GM12864 (cell line): ENCODE measurements at regions not wholly inside any gene's neighbourhood (a gene's known extent, or its start where the extent isn't known, plus 50 kb on each side); places are given as distances from the start of the nearest gene placed in this dataset.

ENCODE experiments used
- DNase-seq: peaks from one replicate; pipeline ENCODE4 v3.0.0-alpha.2; 2011; ENCODE audit warnings: low read depth
- H3K4me3 ChIP-seq: 2 replicates; pipeline ENCODE4 v1.5.1; 2011; ENCODE audit warnings: mild to moderate bottlenecking, low read depth, low read length, control low read depth
- TF ChIP-seq, protein P1 (sequence below): IDR thresholded peaks from 2 replicates; pipeline ENCODE4 v1.5.1; 2011; ENCODE audit warnings: low read depth, mild to moderate bottlenecking, moderate library complexity, low read length, control low read depth, inconsistent platforms; ENCODE audit errors: missing control alignments

DNA sequence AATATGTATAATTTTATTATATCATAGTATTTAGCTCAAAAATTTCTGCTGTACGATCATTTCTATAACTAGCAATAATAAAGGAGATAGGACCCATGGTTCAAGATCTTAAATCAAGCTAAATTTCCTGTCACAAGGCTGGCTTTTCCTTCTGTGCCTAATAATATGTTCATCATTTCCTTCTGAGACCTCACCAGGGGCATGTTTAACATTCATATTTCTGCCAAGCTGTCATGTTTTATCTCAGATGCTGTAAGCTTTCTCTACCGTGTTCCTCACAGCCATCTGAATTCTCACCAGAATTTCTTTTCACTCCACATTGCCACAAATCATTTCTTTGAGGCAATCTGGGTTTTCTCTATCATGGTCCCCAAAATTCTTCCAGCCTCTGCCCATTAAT, 482.3 kb upstream of the SGCG start:
- TF ChIP-seq, protein P1, sequence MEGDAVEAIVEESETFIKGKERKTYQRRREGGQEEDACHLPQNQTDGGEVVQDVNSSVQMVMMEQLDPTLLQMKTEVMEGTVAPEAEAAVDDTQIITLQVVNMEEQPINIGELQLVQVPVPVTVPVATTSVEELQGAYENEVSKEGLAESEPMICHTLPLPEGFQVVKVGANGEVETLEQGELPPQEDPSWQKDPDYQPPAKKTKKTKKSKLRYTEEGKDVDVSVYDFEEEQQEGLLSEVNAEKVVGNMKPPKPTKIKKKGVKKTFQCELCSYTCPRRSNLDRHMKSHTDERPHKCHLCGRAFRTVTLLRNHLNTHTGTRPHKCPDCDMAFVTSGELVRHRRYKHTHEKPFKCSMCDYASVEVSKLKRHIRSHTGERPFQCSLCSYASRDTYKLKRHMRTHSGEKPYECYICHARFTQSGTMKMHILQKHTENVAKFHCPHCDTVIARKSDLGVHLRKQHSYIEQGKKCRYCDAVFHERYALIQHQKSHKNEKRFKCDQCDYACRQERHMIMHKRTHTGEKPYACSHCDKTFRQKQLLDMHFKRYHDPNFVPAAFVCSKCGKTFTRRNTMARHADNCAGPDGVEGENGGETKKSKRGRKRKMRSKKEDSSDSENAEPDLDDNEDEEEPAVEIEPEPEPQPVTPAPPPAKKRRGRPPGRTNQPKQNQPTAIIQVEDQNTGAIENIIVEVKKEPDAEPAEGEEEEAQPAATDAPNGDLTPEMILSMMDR: no peak
- H3K4me3 ChIP-seq: no peak overlapping the region
- DNase-seq: no peak

DNA sequence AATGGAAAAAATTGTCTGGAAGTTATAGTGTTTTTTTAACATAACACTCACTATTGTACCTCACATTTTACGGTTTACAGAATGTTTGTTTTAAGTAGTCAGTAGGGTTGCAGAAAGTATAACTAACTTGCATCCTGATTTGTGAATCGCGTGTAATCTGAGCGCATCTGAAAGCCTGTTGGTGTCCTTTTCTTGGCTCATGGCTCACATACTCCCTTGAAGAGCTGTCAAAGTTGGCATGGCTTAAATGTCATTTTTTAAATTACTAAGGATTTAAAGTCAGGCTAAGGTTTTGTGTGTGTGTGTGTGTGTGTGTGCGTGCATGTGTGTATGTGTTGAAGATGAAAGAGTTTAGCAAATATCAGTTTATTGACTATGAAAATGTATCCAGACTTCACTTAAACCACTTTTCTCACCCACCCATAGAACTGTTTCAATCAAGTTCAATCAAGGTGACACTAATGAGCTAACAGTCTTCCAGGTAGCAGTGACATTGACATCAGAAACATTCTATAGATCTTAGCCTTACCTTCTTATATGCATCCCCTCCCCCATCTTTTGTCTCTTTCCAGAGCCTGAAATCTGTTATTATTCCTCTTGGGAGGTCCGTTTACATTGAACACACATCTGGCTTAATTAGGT, 480.4 kb upstream of the SGCG start:
- TF ChIP-seq, protein P1: no peak
- H3K4me3 ChIP-seq: no peak overlapping the region
- DNase-seq: no peak

DNA sequence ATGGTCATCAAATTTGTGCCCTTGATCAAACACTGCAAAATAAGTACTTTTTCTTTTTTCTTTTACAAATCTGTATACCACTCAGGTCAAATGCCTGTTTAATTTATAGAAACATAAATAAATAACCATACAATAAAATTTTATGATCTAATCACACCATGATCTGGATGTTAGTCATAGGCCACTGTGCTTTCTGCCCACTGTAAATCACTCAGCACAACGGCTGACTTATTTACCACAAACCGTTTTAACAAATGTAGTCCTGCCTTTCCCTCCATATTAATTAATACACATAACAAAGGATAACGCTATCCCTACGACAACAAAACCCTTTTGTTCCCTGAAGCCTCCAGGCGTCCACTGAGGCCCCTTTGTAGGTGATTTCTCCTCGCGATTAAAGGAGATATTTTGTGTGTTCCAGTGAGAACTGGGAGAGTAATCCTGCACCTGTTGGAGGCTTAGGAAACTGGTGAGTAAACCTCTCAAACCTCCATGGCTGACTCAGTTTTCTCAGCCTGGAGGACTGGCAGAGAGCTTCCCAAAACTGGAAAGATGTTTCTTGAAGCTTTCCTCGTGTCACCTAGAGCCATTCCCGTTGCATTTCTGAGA, 477.1 kb upstream of the SGCG start:
- no peak for DNase-seq
- H3K4me3 ChIP-seq: no peak overlapping the region
- TF ChIP-seq, protein P1: no peak

DNA sequence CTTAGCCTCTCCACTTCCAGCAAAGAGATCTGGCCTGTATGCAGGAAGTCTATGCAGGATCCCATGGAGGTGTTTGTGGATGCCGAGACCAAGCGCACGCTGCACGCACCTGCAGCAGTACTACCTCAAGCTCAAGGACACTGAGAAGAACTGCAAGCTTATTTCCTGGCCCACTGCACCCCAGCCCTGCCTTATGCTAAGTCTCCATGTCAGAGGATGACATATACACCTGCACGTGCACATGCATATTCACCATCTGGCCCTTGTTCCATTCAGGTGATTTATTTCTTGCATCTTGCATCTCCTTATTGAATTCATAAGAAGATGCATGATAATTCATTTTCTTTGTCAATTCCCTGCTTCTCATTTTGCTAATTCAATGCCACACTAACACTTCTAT, 472.8 kb upstream of the SGCG start:
- TF ChIP-seq, protein P1: no peak
- DNase-seq: no peak
- H3K4me3 ChIP-seq: no peak overlapping the region

DNA sequence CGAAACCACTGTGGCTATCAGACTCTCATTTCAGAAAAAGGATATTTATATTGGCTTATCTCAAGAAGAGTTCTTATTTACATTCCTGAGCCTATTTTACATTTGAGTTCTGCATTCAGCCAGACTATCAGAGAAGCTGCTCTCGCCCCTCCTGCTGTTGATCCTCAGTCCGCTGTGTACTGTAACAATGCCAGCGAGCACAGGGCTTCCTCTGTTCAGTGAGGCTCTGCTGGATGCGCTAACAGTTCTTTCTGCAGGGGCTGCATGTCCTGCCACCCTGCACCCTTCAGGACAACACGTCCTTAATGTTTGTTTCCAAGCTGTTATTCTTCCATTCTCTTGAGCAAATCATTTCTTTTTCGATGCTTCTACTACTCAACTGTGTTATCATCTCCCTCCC, 463.7 kb upstream of the SGCG start:
- DNase-seq: no peak
- TF ChIP-seq, protein P1: no peak
- H3K4me3 ChIP-seq: no peak overlapping the region

DNA sequence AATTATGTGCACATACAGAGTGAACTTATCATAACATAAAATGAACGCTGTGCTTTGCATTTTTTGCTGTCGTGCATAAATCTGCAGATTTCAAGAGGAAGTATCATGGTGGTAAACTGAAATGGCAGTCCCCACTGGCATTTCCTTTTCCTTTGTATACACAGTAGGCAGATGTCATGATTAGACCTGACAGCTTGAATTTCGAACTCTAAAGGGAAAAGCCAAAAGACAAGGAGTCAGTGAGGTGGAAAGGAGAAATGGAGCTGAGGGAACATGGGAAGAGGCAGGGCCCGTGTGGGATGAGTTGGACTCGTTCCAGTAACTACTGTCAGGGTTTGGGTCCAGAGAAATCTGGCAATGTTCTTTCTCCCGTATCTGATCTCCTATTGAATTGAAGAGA, 454.1 kb upstream of the SGCG start:
- no peak overlapping the region for H3K4me3 ChIP-seq

More for the DNA sequence above, 454.1 kb upstream of the SGCG start:
- TF ChIP-seq, protein P1: no peak
- no peak for DNase-seq
